AG04449 (cell line): ENCODE measurements at regions not wholly inside any gene's neighbourhood (a gene's known extent, or its start where the extent isn't known, plus 50 kb on each side); places are given as distances from the start of the nearest gene placed in this dataset.

Source experiments
- CTCF ChIA-PET: fragments of 350-600 bp; formaldehyde crosslinking; extraction: SDS; loops from one replicate; lab custom pipeline; 2021; ENCODE audit warnings: antibody characterized with exemption; lab: Yijun Ruan, JAX
- POLR2A ChIA-PET: fragments of 400-600, 350-600 bp; formaldehyde crosslinking; extraction: SDS; loops from one replicate; lab custom pipeline; 2020; ENCODE audit warnings: antibody characterized with exemption, inconsistent platforms; lab: Yijun Ruan, JAX
- DNase-seq: peaks from one replicate; pipeline ENCODE4 v3.0.0-alpha.2; 2010; ENCODE audit warnings: low read depth, low spot score
- H3K4me3 ChIP-seq: 2 replicates; pipeline ENCODE4 v1.5.1; 2011; ENCODE audit warnings: low read depth, mild to moderate bottlenecking, control low read depth, low read length
- CTCF ChIP-seq: IDR thresholded peaks from one replicate; pipeline ENCODE4 v1.5.1; 2011; ENCODE audit warnings: mild to moderate bottlenecking, moderate library complexity, low read length, control low read depth, inconsistent platforms; ENCODE audit not compliant: insufficient read depth; ENCODE audit errors: missing control alignments

DNA sequence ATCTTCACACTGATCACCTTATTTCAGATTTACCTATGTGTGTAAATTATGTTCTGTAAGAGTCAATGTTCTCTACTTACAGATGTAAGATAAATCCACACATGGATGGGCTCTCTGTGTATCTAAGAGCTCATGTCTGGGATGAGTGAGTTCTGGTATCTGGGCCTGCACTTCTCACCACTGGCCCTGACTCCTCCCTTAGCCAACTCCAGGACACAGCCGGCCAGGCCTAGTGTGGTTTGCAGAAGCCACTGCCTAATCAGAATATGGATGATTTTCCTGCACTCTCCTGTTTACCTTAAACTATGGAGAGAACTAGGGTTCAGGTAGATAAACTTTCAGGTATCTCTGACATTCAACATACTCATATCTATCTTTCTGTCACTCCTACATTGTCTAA is 1284.8 kb downstream of the TMEM121 start:
- H3K4me3 ChIP-seq: no peak overlapping the region
- ChIA-PET CTCF (no interaction called here), POLR2A (no interaction called here)
- DNase-seq: no peak
- no peak for TF ChIP-seq CTCF

- ChIA-PET POLR2A (no interaction called here), CTCF (no interaction called here)
- DNase-seq: no peak
- no peak overlapping the region for H3K4me3 ChIP-seq
- no peak for TF ChIP-seq CTCF
These were observed 1286.5 kb downstream of the TMEM121 start for GRCh38 chr14:106812788-106813476.

GRCh38 chr14:106813477-106813823 is 1287.1 kb downstream of the TMEM121 start:
- TF ChIP-seq CTCF: no peak
- DNase-seq: no peak
- POLR2A ChIA-PET: no interaction called here
- no peak overlapping the region for H3K4me3 ChIP-seq
- CTCF ChIA-PET: no interaction called here

DNA sequence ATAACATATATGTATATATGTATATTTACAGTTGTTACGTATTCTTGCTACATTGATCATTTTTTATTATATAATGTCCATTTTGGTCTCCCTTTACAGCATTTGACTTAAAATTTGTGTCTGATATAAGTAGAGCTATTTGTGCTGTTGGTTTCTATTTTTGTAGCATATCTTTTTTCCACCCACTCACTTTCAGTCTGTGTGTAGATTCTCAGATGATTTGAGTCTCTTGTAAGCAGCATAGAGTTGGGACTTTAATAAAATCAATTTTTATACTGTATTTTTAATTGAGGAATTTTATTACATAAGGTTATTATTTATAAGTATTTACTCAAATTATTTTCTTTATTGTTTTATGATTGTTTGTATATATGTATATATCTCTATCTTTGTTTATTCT is 1293.7 kb downstream of the TMEM121 start:
- no peak overlapping the region for H3K4me3 ChIP-seq
- TF ChIP-seq CTCF: no peak
- DNase-seq: no peak
- POLR2A ChIA-PET: no interaction called here
- CTCF ChIA-PET: no interaction called here

DNA sequence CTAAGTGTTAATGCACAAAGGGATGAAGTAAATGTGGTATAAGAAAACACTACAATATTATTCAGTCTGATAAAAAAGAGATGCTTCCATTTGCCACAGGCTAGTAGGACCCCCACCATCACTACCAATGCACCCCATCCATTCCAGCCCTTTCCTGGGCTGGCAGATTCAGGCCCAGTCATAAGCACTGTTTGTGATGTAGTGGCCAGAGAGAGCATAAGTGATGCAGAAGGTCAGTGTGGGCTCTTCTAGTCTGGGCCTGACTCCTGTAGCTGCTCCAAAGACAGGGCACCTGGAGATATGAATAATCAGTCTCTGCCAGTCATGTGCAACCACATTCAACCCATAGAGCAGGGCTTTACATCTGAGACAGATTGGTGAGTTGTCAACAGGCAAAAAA is 1294.7 kb downstream of the TMEM121 start:
- no peak for DNase-seq
- H3K4me3 ChIP-seq: no peak overlapping the region
- ChIA-PET CTCF (no interaction called here), POLR2A (no interaction called here)
- TF ChIP-seq CTCF: no peak

GRCh38 chr14:106822905-106823304 is 1296.5 kb downstream of the TMEM121 start:
- no peak for TF ChIP-seq CTCF
- H3K4me3 ChIP-seq: no peak overlapping the region
- ChIA-PET POLR2A (no interaction called here), CTCF (no interaction called here)
- DNase-seq: no peak
